ENCODE measurements at regions not wholly inside any gene's neighbourhood (a gene's known extent, or its start where the extent isn't known, plus 50 kb on each side); places are given as distances from the start of the nearest gene placed in this dataset.

DNA sequence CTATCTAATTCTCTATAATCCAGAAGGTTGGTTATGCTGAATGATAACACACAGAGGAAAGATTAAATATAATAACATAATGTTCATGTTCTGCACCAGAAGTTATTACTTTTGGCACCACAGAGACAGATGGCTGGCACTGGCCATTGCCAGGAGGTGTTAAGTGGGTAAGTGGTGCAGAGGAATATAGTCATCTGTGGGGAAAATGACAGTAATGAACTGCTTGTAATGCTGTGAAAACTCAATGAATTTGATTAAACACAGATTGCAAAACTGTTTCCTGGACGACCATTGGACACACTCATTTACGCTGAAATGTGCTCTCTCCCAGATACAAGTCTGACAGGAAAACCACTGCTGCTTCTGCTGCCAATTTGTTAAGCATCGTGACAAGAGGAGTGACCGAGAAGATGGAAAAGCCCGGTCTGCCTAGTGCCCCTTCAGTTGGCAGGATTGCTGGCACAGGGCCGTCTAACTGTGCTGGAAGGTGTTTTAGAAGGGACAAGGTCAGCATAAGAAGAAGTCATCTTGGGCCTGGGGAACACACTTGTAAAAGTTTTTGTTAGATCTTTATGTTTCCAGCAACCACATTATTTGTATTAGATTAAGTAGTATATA lies 567.4 kb downstream of the CBLN4 start:
- H3K27me3 ChIP-seq: no peaks in the 10 kb centered on the region
- H3K36me3 ChIP-seq: no peaks in the 10 kb centered on the region
- H3K9me3 ChIP-seq: no peaks in the 10 kb centered on the region
- TF ChIP-seq, protein P1, sequence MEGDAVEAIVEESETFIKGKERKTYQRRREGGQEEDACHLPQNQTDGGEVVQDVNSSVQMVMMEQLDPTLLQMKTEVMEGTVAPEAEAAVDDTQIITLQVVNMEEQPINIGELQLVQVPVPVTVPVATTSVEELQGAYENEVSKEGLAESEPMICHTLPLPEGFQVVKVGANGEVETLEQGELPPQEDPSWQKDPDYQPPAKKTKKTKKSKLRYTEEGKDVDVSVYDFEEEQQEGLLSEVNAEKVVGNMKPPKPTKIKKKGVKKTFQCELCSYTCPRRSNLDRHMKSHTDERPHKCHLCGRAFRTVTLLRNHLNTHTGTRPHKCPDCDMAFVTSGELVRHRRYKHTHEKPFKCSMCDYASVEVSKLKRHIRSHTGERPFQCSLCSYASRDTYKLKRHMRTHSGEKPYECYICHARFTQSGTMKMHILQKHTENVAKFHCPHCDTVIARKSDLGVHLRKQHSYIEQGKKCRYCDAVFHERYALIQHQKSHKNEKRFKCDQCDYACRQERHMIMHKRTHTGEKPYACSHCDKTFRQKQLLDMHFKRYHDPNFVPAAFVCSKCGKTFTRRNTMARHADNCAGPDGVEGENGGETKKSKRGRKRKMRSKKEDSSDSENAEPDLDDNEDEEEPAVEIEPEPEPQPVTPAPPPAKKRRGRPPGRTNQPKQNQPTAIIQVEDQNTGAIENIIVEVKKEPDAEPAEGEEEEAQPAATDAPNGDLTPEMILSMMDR (IDR thresholded peaks at IDR 0.05): no peak
- TF ChIP-seq EP300 (IDR thresholded peaks at IDR 0.05) (no peak), POLR2A (IDR thresholded peaks at IDR 0.05) (no peak)
- no peak overlapping the region for H3K4me3 ChIP-seq
- intact Hi-C loops (cut with DNase I): no loop called here
- no peak for DNase-seq
- 67 to 85% (median 77%) methylated on average over 6 of the region's 6 CpGs for WGBS, 3 donors
- no peaks in the 10 kb centered on the region for H3K4me1 ChIP-seq (ENCODE audit: insufficient read depth)
- no peak overlapping the region for H3K27ac ChIP-seq

DNA sequence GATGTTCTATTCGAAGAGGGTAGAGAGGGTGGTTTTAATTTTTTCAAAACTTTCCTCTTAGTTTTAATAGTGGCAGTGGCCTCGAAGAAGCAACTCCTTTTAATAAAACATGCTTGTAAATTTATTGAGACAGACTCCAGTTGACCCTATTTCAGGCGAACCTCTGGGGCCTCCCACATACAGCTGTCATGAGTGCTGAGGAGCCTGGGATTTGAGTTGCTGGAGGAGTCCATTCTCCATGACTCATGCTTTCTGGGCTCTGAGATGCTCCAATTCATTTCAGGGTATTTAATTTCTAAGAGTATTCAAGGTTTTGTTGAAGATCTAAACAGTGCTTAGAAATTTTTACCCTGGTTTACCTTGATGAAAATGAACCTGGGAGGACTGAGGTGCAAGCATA lies 580.4 kb downstream of the CBLN4 start:
- intact Hi-C loops (cut with DNase I): no loop called here
- no peak for DNase-seq
- TF ChIP-seq, protein P1 (IDR thresholded peaks at IDR 0.05): no peak

DNA sequence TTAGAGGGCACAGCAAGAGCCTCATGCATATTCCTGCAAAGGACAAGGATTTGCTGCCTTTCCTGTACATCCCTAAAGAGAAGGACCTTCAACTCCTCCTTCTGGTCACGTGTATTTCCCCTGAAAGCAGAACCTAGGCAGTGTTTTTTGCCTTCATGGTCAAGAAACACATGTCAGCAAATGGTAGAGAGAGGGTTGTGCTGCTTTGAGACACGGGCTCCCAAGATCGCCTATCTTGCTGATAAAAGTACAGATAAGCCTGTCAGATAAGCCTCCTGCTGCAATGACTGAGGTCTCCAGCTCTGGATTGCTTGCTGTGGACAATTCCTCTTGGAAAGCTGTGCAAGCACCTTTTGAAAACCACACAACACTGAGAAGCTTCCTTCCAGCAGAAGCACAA lies 580.8 kb downstream of the CBLN4 start:
- H3K36me3 ChIP-seq: no peaks in the 10 kb centered on the region
- TF ChIP-seq, protein P1 (IDR thresholded peaks at IDR 0.05): no peak
- no peak for TF ChIP-seq POLR2A (IDR thresholded peaks at IDR 0.05)
- TF ChIP-seq EP300 (IDR thresholded peaks at IDR 0.05): no peak
- H3K9me3 ChIP-seq: no peaks in the 10 kb centered on the region
- H3K27ac ChIP-seq: no peak overlapping the region
- no peaks in the 10 kb centered on the region for H3K4me1 ChIP-seq (ENCODE audit: insufficient read depth)
- no peaks in the 10 kb centered on the region for H3K27me3 ChIP-seq
- WGBS, 3 donors: 35 to 38% (median 36%) methylated on average over 3 of the region's 3 CpGs
- intact Hi-C loops (cut with DNase I): no loop called here
- no peak overlapping the region for H3K4me3 ChIP-seq
- DNase-seq: no peak

More for the DNA sequence above, 580.4 kb downstream of the CBLN4 start:
- Histone ChIP-seq H3K27ac (no peak overlapping the region), H3K4me3 (no peak overlapping the region), H3K9me3 (no peaks in the 10 kb centered on the region), H3K4me1 (ENCODE audit: insufficient read depth) (no peaks in the 10 kb centered on the region), H3K36me3 (no peaks in the 10 kb centered on the region), H3K27me3 (no peaks in the 10 kb centered on the region)
- WGBS, 3 donors: 10 to 15% (median 14%) methylated on average over 3 of the region's 3 CpGs

DNA sequence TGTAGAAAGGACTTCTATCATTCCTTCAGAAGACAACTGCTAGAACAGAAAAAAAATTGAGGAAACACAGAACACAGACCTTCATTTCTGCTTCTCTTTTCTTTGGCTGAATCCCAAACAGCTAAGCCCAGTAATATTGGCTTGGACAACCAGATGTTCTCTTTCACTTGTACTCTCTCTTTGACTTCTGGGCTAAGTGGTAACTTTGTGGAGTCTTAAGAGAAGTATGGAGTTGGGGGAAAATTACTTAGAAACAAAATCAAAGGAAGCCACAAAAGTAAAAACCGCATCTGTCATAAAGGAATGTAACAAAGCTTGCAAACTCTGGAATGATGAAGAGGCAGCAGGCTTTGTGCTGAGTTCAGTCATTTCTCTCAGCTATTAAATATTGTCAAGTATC lies 587.5 kb downstream of the CBLN4 start:
- TF ChIP-seq EP300 (IDR thresholded peaks at IDR 0.05): no peak
- TF ChIP-seq, protein P1 (IDR thresholded peaks at IDR 0.05): no peak
- TF ChIP-seq POLR2A (IDR thresholded peaks at IDR 0.05): no peak
- 0 to 6% (median 4%) methylated on average over 1 of the region's 1 CpG for WGBS, 3 donors
- intact Hi-C loops (cut with DNase I): loop anchor here in 2 of 4 donors (10.0 kb wide), 2 partner anchors 747 to 757 kb away; no protein-coding TSS in a partner anchor

More for the DNA sequence above, 587.5 kb downstream of the CBLN4 start:
- peaks cover 2% of the 10 kb centered on the region for H3K4me1 ChIP-seq (ENCODE audit: insufficient read depth)
- DNase-seq: no peak
- no peak overlapping the region for H3K4me3 ChIP-seq
- no peak overlapping the region for H3K27ac ChIP-seq
- H3K36me3 ChIP-seq: no peaks in the 10 kb centered on the region
- H3K27me3 ChIP-seq: no peaks in the 10 kb centered on the region
- H3K9me3 ChIP-seq: no peaks in the 10 kb centered on the region
